NCI-H2196 (cell line): ENCODE measurements at regions not wholly inside any gene's neighbourhood (a gene's known extent, or its start where the extent isn't known, plus 50 kb on each side); places are given as distances from the start of the nearest gene placed in this dataset.
A peak's percentile ranks its signal among the peaks of the same experiment; 100 is the strongest.

Experiments
- DNase-seq: peaks from one replicate; lab custom pipeline; 2025; ENCODE audit not compliant: unreplicated experiment; lab: John Stamatoyannopoulos, UW

- DNase-seq = peak; percentile 94
Measured at GRCh38 chr6:6834356-6835222, 246.1 kb downstream of the LY86 start.

DNA sequence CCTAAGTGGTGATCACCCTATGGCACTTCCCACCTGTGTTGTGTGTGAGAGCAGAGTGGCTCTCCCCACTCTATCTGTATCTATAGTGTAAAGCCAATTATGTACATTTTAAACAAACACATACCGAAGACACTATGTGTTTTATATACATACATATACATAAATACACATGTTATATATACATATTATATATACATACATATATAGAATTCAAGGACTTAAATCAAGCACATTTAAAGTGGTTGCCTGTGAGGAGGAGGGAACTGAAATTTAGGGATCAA is 246.6 kb downstream of the LY86 start:
- no peak for DNase-seq

DNA sequence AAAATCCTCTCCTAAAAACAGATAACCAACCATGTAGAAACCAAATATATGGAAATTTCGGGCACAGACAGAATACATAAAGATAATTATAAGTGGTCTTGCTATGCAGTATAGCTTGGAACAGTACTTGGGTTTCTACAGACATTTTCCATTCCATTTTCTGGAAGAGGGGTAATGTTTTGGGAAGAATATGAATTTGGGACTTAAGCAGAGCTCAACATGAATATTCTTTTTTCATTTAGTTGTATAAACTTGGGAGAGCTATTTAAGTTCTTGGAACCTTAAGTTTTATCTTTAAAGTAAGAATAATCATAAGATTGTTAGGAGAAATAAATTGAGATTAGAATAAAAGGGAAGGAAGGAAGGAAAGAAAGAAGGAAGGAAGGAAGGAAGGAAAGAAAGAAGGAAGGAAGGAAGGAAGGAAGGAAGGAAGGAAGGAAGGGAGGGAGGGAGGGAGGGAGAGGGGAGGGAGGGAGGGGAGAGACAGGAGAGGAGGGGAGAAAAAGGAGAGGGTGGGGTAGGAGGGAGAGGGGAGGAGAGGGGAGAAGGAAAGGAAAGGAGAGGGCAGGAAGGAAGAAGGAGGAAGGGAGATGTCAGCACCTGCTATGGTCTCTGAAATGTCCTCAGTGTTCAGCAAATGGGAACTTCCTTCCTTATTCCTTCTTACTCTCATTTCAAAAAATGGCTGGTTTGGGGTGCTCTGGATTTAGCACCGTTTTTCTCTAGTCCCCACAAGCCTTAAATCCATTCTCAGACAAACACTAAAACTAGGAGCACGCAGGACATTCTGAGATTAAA is 248.3 kb downstream of the LY86 start:
- DNase-seq = no peak

GRCh38 chr6:6837541-6838080 is 249.1 kb downstream of the LY86 start:
- no peak for DNase-seq

- no peak for DNase-seq
Measured at GRCh38 chr6:6840831-6841291, 252.3 kb downstream of the LY86 start.

DNA sequence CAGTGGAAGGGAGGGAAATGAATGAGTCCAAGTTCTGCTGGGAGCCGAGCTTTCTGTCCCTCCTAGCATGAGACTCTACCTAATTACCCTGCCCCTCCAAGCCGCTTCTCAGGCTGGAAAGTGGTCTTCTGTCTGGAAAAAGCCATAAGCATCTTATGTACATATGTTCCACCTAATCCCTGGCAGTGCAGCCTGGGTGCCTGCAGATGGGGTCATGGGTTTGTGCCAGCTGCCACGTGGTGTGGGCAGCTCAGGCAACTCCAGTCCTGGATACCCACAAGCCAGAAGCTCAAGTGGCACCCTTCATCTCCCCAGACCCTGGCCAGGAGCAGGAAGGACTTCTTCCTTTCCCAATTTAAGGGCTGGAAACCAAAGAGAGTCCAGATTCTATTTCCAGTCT is 253.1 kb downstream of the LY86 start:
- no peak for DNase-seq

GRCh38 chr6:6842291-6842690 is 253.8 kb downstream of the LY86 start:
- DNase-seq = no peak

- no peak for DNase-seq
Measured at GRCh38 chr6:6843057-6843627, 254.6 kb downstream of the LY86 start.

DNA sequence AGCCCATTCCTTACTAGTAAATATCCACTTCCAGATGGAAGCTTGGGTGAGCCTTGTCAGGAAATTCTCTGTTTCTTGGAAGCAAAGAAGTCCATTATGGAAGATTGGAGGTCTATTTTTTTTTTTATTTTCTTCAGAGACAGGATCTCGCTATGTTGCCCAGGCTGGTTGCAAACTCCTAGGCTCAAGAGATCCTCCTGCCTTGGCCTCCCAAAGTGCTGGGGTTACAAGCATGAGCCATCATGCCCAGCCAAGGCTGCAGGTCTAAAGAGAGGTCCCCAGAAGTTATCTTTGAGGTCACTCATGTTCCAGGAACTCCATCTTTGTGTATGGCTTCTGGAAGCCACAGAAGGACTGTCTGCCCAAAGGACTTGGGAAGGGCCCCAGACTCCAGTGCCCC is 255.3 kb downstream of the LY86 start:
- DNase-seq = no peak

DNA sequence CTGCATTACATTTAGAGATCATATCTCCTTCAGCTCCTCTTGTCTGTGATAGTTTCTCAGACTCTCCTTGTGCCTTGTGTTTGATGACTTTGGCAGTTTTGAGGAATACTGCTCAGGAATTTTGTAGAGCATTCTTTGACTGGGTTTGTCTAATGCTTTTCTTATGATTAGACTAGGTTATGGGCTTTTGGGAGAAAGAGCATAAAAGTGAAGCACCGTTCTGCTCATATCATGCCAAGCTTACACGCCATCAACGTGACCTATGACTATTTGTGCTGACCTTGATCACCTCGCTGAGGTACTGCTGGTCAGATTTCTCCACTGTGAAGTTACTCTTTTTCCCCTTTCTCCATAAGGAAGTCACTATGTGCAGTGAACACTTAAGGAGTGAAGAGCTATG is 256.0 kb downstream of the LY86 start:
- no peak for DNase-seq

GRCh38 chr6:6845603-6846002 is 257.1 kb downstream of the LY86 start:
- DNase-seq = no peak

- DNase-seq = no peak
Measured at GRCh38 chr6:6847591-6847990, 259.1 kb downstream of the LY86 start.

DNA sequence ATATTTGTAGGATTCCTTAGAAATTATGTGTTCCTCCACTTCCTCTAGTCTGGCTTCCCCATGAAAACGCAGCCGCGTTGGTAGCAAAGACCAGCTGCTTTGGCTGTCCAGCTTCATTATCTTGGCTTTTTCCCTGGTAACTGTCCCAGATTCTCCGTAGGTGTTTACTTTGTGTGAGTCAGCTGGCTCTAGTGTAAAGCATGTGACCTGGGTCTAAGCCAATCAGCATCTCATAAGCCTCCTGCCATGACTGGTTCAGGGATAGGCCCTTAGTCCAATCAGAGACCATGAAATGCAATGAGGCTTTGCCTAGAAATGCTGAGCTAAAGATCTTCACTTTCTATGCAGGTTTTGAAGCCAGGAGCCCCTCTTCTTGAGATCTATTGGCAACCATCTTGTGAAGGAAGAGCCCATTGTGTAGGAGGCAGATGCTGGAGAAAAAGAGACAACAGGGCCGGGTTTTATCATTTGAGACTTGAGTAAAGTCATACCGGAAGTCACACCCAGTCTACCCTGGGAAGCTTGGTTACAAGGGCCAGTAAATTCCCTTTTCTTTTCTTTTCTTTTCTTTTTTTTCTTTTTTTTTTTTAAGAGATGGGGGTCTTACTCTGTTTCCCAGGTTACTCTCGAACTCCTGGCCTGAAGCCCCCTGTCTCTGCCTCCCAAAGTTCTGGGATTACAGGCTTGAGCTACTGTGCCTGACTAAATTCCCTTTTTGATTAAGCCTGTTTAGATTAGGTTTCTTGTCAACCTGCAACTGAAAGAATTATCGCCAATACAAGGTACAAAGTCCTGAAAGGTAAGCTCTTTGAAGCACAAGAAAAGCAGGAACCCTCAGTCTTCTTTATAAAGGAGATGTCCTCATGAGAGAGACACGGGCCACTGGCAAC is 256.5 kb upstream of the RREB1 start:
- peak; percentile 85 for DNase-seq

- DNase-seq = no peak
Measured at GRCh38 chr6:6851949-6852261, 255.9 kb upstream of the RREB1 start.

DNA sequence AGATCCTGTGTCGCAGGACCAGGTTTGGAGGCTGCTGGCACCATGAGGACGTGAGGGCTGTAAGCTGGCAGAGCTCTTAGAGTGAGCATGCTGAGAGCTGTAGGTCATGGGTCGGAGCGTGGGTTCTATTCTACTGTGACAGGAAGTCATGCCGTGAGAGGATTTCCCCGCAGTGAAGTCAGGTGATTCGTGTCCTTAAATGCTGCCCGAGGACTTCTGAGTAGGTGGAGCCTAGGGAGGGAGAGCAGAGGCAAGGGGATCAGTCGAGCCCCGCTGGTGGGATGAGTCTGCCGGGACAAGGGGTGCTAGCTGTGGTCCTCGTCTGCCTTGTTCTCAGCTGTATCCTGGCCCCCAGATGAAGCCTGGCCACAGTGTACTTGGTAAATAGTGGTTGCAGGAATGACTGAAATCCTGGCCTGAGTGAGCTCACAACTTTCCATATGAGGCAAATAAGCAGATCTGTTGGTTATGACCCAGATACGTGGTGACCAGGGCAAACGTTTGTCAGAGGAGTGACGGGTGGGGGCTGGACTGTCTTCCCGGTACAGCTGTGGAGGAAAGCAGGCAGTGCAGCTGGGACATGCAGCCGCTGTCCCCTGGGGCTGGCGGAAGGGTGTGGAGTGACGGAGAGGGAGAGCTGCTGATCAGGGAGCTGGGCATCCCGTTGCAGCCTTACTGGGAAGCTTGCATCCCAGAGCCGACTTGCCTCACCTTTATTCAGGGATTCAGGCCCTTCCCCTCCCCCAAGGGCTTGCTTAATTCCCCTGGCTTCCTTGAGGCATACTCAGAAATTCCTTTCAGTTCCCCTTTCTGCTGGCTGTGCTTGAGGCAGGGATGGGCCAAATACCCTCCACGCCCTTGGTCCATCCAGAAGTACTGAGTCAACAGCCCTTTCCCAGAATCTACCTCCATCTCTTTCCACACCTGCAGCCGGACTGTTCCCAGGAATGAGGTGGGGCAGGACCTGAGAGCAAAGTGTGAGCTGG is 250.9 kb upstream of the RREB1 start:
- no peak for DNase-seq

GRCh38 chr6:6857528-6857927 is 250.2 kb upstream of the RREB1 start:
- DNase-seq = no peak

- DNase-seq = no peak
Measured at GRCh38 chr6:6858533-6858982, 249.2 kb upstream of the RREB1 start.

- DNase-seq = no peak
Measured at GRCh38 chr6:6859105-6859504, 248.7 kb upstream of the RREB1 start.

DNA sequence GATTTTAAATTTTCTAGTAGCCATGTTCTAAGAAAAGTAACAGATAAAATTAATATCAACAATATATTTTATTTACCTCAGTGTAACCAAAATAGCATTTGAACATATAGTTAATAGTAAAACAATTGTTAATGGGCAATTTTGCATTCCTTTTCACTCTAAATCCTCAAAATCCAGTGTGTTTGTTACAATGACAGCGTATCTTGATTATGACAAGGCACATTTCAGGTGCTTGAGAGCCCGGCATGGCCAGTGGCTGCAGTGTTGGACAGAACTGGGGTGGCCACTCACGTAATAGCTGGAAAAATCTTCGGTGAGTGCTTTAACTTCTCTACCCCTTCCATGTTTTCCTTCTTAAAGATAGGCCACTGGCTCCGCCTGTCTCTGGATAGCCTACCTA is 248.0 kb upstream of the RREB1 start:
- DNase-seq = no peak

GRCh38 chr6:6860863-6861262 is 246.9 kb upstream of the RREB1 start:
- DNase-seq = no peak
